ENCODE measurements at regions not wholly inside any gene's neighbourhood (a gene's known extent, or its start where the extent isn't known, plus 50 kb on each side); places are given as distances from the start of the nearest gene placed in this dataset.

DNA sequence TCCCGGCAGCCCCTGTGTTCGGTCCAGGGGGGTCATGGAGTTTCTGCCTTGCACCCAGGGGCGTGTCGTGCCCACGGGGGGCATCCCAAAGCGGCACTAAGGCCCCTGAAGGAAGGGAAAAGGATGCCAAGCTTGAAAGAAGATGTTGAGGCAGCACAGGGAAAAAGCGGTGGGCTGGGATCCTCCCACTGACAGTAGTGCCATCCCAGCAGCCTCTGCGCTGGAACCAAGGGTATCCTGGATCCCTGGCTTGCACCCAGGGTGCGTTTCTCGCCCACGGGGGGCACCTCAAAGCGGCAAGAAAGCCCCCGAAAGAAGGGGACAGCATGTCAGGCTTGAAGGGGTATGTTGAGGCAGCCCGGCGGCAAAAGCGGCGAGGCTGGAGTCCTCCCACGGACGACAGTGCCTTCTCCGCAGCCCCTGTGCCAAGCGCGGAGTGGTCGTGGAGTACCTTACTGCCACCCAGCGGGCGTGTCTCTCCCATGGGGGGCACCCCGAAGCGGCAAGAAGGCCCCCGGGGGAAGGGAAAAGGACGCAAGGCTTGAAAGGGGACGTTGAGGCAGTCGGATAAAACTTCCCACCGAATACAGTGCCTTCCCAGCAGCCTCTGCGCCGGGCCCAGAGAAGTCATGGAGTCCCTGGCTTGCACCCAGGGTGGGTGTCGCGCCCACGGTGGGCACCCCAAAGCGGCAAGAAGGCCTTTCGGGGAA, 164.4 kb upstream of the ALG10B start:
- Histone ChIP-seq H4K5ac (ENCODE audit: low read depth, low read length) (no peak overlapping the region), H2BK5ac (ENCODE audit: low read depth, low read length, poor library complexity, severe bottlenecking) (no peak overlapping the region), H3K9me1 (ENCODE audit: insufficient read depth, low read length) (no peaks in the 10 kb centered on the region), H3K9ac (ENCODE audit: low read depth, low read length) (no peak overlapping the region), H3K4me1 (ENCODE audit: control insufficient read depth, insufficient read depth, low read length) (no peaks in the 10 kb centered on the region), H3K18ac (ENCODE audit: low read depth, low read length) (no peak overlapping the region), H2BK15ac (ENCODE audit: low read depth, low read length) (no peak overlapping the region), H4K8ac (ENCODE audit: low read depth in 2 of 2, low read length in 2 of 2) (no peak overlapping the region), H3K56ac (ENCODE audit: extremely low read depth, insufficient read depth, low read length) (no peak overlapping the region), H2AK5ac (ENCODE audit: low read depth, low read length) (no peak overlapping the region), H2BK20ac (ENCODE audit: low read depth, low read length) (no peak overlapping the region), H3K14ac (replicated peaks; ENCODE audit: low read depth, low read length) (no peak overlapping the region), H3K36me3 (ENCODE audit: control insufficient read depth, insufficient read depth, low read length) (no peaks in the 10 kb centered on the region), H3K27me3 (ENCODE audit: control insufficient read depth, insufficient read depth, low read length) (no peaks in the 10 kb centered on the region), H4K20me1 (ENCODE audit: insufficient read depth, low read length) (no peaks in the 10 kb centered on the region), H2BK120ac (ENCODE audit: low read depth, low read length) (no peak overlapping the region), H2AFZ (replicated peaks; ENCODE audit: low read length, poor library complexity) (no peak overlapping the region), H3K4ac (ENCODE audit: low read depth, low read length) (no peak overlapping the region), H3K4me3 (ENCODE audit: insufficient read depth, low read depth, low read length) (no peak overlapping the region), H3K9me3 (ENCODE audit: control insufficient read depth, insufficient read depth, low read length) (peaks cover 53% of the 10 kb centered on the region), H3K4me2 (ENCODE audit: low read depth, low read length) (no peak overlapping the region), H3K79me1 (ENCODE audit: low read depth in 1 of 2, low read length in 2 of 2) (no peaks in the 10 kb centered on the region), H3K23ac (ENCODE audit: low read depth, low read length) (no peak overlapping the region), H2AK9ac (replicated peaks; ENCODE audit: low read depth, low read length, poor library complexity) (no peak overlapping the region), H4K91ac (ENCODE audit: insufficient read depth, low read depth, low read length) (no peak overlapping the region), H3K27ac (ENCODE audit: insufficient read depth, low read length) (no peak overlapping the region)
- ChIA-PET CTCF (no interaction called here), POLR2A (ENCODE audit: unreplicated experiment) (no interaction called here)
- in situ Hi-C loops (cut with MboI; ENCODE audit: low sequenced_read_pairs): no loop called here
- TF ChIP-seq NFE2L2 (IDR thresholded peaks at IDR 0.05; ENCODE audit: low read depth, low read length) (no peak), SMC3 (IDR thresholded peaks at IDR 0.05; ENCODE audit: low read depth, low read length) (no peak), MAFK (IDR thresholded peaks at IDR 0.05; ENCODE audit: low read depth, low read length) (no peak), RCOR1 (IDR thresholded peaks at IDR 0.05; ENCODE audit: insufficient replicate concordance, low read length) (no peak), CEBPB (IDR thresholded peaks at IDR 0.05; ENCODE audit: low read depth, low read length) (no peak), RAD21 (IDR thresholded peaks at IDR 0.05; ENCODE audit: low read length) (no peak), RFX5 (IDR thresholded peaks at IDR 0.05; ENCODE audit: low read depth, low read length) (no peak), MXI1 (IDR thresholded peaks at IDR 0.05; ENCODE audit: borderline replicate concordance, low read depth, low read length) (no peak), MAZ (IDR thresholded peaks at IDR 0.05; ENCODE audit: borderline replicate concordance, low read depth, low read length) (no peak), CHD1 (IDR thresholded peaks at IDR 0.05; ENCODE audit: low read depth, low read length) (no peak), POLR2A (IDR thresholded peaks at IDR 0.05; ENCODE audit: low read depth, low read length) (no peak), BHLHE40 (IDR thresholded peaks at IDR 0.05; ENCODE audit: low read depth, low read length) (no peak)
- TF ChIP-seq, protein P1, sequence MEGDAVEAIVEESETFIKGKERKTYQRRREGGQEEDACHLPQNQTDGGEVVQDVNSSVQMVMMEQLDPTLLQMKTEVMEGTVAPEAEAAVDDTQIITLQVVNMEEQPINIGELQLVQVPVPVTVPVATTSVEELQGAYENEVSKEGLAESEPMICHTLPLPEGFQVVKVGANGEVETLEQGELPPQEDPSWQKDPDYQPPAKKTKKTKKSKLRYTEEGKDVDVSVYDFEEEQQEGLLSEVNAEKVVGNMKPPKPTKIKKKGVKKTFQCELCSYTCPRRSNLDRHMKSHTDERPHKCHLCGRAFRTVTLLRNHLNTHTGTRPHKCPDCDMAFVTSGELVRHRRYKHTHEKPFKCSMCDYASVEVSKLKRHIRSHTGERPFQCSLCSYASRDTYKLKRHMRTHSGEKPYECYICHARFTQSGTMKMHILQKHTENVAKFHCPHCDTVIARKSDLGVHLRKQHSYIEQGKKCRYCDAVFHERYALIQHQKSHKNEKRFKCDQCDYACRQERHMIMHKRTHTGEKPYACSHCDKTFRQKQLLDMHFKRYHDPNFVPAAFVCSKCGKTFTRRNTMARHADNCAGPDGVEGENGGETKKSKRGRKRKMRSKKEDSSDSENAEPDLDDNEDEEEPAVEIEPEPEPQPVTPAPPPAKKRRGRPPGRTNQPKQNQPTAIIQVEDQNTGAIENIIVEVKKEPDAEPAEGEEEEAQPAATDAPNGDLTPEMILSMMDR (conservative IDR thresholded peaks at IDR 0.05; ENCODE audit: low read depth, low read length): no peak
- TF ChIP-seq, protein P2, sequence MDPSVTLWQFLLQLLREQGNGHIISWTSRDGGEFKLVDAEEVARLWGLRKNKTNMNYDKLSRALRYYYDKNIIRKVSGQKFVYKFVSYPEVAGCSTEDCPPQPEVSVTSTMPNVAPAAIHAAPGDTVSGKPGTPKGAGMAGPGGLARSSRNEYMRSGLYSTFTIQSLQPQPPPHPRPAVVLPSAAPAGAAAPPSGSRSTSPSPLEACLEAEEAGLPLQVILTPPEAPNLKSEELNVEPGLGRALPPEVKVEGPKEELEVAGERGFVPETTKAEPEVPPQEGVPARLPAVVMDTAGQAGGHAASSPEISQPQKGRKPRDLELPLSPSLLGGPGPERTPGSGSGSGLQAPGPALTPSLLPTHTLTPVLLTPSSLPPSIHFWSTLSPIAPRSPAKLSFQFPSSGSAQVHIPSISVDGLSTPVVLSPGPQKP (IDR thresholded peaks at IDR 0.05; ENCODE audit: borderline replicate concordance, low read depth, low read length): no peak
- ATAC-seq (ENCODE audit: low read depth): no peak
- intact Hi-C loops (cut with micrococcal nuclease): no loop called here
- BruUV-seq (replicated peaks): no TSS peak
- 75% methylated on average over 18 of the region's 39 CpGs; no CpG with 5 or more reads in 1 of the 2 experiments for WGBS, 2 experiments (ENCODE audit: extremely low coverage in 2 of 2, insufficient read length in 1 of 2)
- DNase-seq: no peak
- dilution Hi-C loops (cut with HindIII; ENCODE audit: low sequenced_read_pairs, unreplicated experiment): no loop called here
